Skeletal muscle cell (primary cell): ENCODE measurements at regions not wholly inside any gene's neighbourhood (a gene's known extent, or its start where the extent isn't known, plus 50 kb on each side); places are given as distances from the start of the nearest gene placed in this dataset.

ENCODE experiments used
- DNase-seq: peaks from one replicate; pipeline ENCODE4 v3.0.0-alpha.2; 2010; ENCODE audit warnings: low read depth
- H3K4me3 ChIP-seq: 2 replicates; pipeline ENCODE4 v1.5.1; 2011; ENCODE audit warnings: low read depth, mild to moderate bottlenecking, control low read depth, low read length, moderate library complexity

DNA sequence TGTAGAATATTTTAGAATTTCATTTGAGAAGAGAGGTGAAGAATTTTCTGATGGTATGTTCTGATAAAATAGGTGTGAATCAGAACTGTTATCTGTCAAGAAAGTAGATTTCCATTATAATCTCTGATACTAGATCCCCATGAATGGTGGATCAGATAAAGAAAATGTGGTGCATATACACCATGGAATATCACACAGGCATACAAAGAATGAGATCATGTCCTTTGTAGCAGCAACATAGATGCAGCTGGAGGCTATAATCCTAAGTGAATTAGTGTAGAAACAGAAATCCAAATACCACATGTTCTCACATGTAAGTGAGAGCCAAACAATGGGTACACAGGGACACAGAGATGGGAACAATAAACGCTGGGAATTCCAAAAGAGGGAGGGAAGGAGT, 372.0 kb upstream of the ATP2B1 start:
- no peak overlapping the region for H3K4me3 ChIP-seq
- DNase-seq = no peak

DNA sequence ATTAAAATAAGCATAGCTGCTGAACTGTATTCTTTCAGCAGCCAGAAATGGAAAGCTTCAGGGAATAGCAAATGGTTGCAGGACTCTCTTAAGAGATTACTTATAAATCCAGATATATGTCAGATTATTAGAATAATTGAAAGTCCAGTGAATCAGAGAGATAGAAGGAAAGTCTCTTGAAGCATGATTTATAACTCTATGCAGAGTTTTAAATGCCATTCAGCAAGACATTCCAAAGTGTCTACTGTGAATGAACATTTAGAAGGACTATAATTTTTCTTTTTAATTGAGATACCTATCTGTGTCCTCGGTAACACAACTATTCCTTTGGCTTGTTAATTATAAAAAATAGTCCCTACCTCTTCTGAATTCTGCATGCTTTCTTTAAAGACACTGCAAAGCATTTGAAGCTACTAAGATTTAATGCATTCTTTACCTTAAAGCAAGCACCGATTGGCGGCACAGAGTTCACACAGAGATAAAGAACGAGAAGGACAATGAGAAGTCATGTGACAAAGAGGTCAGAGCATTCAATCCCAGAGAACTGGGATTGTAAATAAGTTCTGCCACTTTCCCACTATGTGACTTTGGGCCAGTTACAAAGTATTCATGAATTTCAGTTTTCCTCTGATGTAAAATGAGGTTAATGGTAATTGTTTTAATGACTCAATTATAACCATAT, 371.0 kb upstream of the ATP2B1 start:
- no peak for DNase-seq

DNA sequence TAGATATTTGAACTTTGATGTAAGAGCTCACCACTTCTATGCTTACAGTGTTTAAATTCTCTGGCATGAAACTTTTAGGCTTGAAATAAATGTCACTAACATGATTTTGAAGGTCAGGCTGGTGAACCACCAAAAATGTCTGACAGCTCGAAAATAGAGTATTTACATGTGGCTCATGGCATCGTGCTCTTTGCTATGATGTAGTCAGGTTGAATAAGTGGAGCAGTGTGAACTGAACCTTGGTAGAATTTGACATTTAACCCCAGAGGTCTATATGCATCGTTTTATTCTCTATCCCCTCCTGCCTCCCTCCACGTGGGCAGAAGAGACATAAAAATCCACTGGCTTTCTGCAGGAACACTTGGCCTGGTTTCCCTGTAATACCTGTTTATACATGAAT, 369.7 kb upstream of the ATP2B1 start:
- no peak for DNase-seq
- H3K4me3 ChIP-seq = no peak overlapping the region

More for the DNA sequence above, 371.0 kb upstream of the ATP2B1 start:
- H3K4me3 ChIP-seq = no peak overlapping the region

DNA sequence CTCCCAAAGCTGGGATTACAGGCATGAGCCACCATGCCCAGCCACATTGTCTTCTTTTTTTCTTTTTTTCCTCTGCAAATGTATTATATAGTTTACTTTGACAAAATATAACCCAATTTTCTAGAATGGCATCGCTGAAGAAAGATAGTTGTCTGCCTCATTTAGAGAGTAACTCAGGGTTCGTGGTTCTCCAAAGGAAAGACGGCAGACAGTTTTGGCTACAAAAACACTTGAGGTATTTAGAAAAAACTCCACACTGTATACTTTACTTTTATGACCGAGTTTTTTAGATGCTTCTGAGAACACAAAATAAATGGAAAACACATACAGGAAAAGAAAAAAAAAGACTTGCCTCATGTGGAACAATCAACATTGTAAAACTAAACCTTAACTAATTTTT, 369.1 kb upstream of the ATP2B1 start:
- no peak for DNase-seq
- no peak overlapping the region for H3K4me3 ChIP-seq

DNA sequence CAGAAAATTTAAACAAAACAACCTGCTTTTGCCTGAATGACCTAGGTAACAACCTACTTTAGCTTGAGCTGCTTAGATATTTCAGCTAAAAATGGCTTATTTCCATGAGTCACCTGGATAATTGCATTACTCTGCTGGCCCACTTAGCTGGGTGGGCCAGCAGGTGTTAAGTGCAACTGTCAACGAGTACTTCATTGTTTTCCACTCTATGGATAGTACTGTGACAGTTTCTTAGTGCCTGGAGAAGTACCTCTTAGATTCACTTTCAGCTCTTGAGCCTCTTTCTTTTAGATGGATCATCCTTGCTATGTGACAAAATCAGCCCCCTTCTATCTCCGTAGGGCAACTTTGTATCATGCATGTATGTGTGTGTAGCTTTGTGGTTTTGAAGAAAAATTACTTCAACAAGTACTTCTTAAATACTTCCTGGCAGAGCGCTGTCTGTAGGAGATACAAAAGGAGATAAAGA, 368.2 kb upstream of the ATP2B1 start:
- no peak overlapping the region for H3K4me3 ChIP-seq
- no peak for DNase-seq

DNA sequence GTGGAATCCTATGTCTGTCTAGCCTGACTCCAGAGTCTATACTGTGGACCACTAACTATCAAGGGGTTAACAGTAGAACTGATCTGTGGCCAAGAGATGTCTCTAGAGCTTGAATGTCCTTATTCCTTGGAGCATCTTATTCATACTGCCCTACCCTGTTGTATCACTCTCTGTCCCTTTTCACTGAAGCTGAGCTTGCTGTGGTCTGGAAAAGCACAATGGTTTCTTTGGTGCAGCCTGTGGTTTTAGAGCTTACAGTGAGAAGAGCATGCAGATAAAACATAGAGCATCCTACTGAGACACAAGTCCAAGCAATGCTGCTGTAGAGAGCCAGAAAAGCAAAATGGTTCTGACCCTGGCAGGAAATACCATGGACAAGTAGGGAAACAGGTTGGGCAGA, 367.0 kb upstream of the ATP2B1 start:
- H3K4me3 ChIP-seq = no peak overlapping the region
- DNase-seq = no peak

DNA sequence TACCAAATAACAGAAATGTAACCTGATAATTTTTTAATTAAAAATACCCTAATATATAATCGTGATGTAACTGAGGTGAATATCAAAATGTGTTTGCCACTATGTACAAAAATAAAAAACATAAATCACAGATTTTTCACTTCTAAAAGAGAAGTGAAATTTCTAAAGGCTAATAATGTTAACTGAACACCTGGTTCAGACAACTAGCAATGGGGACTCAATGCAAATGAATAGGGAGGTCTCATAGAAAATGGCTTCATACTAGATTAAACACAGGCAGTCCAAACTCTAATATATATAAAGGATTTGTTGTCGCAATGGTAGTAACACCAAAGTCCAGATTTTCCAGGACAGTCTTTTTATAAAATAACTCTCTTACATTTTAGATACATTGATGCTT, 365.4 kb upstream of the ATP2B1 start:
- H3K4me3 ChIP-seq = no peak overlapping the region
- no peak for DNase-seq

DNA sequence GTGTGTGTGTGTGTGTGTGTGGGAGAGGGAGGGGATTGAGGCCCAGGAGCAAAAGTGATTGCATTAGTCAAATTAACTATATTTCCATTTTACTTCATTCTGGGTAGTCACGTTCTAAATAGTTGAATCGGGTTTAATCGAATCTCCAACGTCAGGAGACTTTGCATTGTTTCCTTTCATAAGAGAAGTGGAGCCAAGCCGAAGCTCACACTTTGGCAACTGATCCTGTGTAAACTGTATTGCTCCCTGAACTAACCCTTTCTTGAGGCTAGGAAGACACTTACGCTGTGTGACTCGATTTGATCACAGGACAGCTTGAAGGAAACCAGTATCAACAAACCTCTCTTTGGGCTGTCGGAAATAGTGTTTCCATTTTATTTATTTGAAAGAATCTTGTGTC, 363.4 kb upstream of the ATP2B1 start:
- no peak overlapping the region for H3K4me3 ChIP-seq
- DNase-seq = no peak

DNA sequence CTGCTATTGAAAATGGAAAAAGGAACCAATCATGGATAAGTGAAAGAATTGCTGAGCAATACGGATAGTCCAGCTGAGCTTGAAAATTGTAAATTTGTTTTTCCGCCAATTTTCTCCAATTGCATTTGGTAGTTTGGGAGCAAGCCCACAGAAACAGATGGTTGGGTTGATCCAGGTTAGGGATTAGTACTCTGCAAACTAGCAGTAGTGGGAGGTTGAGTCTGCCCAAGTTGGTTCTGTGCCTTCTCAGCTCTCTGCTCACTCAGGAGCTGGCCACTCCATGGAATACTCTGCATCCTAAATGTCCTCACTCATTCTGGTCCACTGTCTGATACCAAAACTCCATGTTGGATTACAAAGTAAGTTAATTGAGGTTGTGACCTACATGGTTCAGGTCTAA, 361.1 kb upstream of the ATP2B1 start:
- no peak overlapping the region for H3K4me3 ChIP-seq
- DNase-seq = no peak

DNA sequence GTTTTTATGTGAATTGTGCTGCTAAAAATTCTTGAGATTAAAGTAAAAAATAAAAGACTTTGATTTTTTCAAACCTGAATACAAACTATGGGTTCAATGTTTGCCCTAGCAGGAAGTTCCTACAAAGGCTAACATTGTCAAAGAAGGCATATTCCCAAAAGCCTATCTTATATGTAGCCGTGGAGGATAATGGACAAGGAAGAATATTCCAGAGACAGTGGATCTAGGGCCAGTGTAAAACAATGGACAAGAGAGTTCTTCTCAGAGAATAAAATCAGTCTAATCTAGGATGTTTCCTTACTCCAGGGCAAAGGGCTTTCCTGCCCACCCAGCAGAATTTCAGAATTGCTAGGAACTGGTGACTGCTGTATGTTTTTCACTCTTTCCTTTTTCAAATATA, 359.2 kb upstream of the ATP2B1 start:
- no peak for DNase-seq
- no peak overlapping the region for H3K4me3 ChIP-seq

DNA sequence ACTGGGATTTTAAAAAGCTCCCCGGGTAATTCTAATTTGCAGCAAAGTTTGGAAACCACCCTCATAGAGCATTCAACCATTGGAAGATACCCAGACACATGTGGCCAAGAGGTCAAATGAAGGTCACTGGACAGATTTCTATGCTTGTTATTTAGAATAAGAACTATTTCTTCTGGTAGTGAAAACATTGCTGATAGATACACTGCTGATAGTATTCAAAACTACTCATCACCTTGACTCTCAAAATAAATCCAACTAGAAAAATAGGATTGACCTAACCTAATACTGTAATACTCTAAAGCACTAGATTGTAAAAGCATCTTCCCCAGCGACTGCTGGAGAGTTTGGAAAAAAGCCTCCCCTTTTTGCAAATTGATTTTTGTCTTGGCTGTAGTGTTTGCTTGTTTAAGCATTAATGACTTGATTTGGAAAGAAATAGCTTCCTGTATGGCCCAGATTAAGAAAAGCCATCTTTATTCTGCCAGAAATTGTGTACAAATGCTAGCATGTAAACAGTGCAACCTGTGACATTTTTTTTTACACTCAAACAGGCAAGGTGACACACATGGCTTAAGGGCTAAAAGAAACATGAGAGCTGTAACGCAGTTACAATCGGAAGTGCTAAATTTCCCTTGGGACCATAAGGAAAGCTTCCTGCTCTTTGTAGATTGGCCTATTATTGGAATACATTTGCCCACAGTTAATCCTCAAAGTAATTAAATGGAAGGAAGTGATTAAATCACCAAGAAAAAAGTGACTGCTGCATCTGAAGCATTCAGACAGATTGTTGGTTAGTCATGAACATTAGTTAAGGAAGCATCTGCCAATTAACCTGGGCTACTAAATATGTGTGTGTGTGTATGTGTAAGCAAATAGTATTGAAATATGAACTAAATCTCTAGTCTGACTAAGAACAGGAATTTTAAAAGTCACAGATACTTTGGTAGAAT, 356.5 kb upstream of the ATP2B1 start:
- DNase-seq = no peak
- no peak overlapping the region for H3K4me3 ChIP-seq

DNA sequence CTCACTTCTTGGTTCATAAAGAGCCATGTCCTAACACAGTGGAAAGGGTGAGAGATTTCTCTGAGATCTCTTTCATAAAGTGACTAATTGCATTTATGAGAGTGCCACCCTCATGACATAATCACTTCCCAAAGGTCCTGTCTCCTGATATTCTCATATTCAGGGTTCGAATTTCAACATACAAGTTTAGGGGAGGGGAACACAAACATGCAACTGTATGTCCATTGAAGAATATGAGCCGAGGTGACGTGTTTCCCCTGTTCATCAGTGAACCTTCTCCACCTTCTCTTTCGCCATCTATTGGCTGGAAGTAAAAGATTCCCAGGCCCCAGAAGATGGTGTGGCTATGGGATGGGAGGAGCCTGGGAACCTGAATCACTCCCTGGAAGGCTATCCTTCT, 354.2 kb upstream of the ATP2B1 start:
- H3K4me3 ChIP-seq = no peak overlapping the region

DNA sequence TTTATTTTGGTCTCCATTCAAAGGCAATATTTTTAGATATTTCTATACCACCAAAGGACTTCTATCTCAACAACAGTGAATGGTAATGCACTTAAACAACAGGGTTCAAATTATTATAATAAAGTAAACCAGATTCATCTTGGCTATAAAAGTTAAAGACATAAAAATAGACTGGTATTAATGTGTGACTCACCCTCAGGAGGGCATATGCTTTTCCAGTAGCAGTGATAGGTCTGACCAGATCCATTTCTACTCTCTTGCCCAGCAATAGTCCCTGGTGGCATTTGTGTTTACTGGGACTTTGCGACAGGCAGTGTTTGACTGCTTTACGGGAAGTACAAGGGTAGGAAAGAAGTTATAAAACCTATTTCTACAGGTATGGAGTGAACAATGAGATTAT, 353.2 kb upstream of the ATP2B1 start:
- H3K4me3 ChIP-seq = no peak overlapping the region
- DNase-seq = no peak

More for the DNA sequence above, 354.2 kb upstream of the ATP2B1 start:
- no peak for DNase-seq

DNA sequence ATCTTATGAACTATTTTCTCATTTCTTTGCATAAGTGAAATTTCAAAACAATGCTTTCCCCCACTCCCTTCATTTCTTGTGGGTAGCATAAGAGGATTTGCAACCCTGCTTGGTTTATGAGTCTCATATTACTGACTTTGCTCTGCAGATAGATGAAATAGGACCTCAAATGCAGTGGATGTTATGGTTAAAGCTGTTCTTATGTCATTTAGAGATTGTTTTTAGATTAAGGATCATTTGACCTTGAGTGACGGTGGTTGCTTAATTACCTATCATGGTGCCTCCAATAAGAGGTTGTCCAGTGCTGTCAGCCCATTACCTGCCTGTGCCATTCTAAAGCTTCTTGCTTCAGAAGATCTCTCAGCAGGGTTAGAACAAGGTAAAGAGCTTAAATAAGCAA, 351.4 kb upstream of the ATP2B1 start:
- no peak overlapping the region for H3K4me3 ChIP-seq
- no peak for DNase-seq

DNA sequence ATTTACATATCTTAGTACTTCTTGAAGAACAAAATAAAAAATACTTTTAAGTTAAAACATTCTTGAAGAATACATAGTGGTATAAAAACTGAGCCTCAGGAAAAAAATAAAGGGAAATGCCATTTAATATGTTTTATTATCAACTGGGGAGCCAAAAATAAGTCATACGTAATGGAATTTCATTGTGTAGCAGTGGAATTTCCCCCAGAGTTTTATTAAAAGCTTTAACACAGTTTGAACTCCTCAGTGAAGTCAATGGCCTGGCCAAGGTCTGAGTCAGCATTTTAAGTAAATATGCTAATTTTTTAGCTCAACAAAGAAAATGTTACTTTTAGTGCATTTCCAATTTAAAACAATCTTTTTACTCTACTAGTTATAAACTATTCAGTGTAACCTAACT, 350.1 kb upstream of the ATP2B1 start:
- H3K4me3 ChIP-seq = no peak overlapping the region
- peak; percentile 58 for DNase-seq

DNA sequence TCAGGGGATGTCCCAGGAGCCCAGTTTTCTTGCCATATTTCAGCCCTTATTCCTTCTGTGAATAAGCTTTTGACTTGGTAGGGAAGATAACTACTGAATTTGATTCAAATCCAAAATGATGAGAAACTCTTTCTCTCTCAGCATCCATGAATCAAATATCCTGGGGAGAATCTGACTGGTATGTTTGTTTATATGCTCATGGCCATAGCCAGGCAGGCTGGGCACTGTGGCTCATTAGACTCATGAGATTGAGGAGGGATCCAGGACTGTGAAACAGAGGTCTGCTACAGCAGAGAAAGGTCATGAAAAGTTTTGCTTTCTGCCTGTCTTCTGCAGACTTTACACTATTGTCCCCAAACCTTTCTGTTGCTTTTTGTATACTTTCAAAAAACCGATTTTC, 346.4 kb upstream of the ATP2B1 start:
- no peak overlapping the region for H3K4me3 ChIP-seq
- no peak for DNase-seq

DNA sequence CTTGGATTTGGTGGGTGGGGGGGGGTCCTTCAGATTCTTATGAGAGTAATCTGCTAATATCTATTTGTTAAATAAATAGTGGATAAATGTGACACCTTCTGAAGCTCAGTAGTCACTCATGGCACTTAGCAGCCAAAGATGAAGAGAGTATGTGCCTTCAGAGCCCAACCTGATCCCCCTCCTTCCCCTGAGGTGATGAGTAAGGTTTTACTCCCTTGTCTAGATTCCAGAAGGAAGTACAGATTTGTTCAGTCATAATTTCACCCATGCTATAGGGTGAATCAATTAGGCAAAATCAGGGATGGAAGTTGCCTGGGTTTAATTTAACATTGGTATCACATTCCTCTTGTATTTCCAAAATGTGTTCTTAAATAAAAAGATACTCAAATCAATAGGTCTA, 340.3 kb upstream of the ATP2B1 start:
- no peak for DNase-seq
- H3K4me3 ChIP-seq = no peak overlapping the region

DNA sequence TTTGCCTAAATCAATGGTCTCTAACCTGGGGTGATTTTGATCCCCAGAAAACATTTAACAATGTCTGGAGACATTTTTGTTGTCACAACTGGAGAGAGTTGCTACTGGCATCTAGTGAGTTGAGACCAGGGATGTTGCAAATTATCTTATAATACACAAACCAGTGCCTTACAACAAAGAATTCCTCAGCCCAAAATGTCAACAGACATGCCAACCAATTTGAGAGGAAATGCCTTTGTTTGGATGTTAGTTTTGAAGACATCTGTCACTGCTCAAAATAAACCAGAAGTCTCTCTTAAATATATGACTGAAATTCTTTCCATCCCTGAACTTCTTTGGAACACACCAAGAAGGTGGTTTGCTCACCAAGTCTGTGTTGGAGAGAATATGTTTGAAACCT, 336.9 kb upstream of the ATP2B1 start:
- DNase-seq = no peak
- H3K4me3 ChIP-seq = no peak overlapping the region

DNA sequence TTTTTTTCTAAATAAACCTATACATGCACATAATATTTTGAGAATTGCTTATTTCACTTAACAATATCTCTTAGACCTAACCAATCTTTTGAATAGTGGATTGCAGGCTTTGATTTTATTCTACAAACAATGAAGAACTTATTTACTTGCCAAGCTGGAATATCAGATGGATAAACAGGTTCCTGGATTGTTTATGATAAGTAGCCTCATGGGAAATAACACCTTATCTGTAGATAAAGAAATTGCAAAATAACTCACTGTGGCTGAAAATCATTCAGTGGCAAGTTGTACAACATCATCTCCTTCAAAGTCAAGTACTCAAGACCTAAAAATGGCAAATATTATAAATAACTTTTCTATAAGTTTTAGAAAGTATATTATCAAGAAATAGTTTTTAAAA, 335.4 kb upstream of the ATP2B1 start:
- H3K4me3 ChIP-seq = no peak overlapping the region
- no peak for DNase-seq

DNA sequence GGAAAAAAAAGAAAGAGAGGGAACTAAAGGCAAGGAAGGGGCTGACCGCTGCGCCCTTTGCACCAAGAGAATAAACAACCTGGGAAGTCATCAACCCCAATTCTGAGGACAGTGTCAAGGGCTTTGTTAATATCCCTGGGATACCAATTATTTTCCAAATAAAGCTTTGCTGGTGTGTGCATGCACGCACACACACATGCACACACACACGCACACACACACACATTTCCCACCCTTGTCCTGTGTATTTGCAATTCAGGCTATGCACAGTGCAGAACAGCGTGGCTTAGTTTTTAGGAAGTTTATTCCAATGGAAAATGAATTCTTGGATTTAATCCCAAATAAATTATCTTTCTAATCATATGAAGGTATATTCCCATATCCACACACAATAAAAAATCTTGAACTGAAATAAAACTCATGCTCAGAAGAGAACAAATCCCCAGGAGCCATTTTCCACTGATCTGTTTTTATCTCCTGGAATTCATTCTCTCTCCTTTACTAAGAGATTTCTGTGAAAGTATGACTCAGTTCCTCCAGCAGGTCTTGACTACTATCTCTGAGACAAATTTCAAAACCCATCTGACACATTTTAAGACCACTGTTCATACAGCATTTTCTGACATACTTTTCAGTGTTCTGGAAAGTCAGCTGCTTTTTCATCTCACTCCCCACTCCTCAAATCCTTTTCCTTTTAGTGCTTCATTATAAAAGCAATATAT, 334.4 kb upstream of the ATP2B1 start:
- peak; percentile 34 for DNase-seq
- no peak overlapping the region for H3K4me3 ChIP-seq
